ENCODE measurements at regions not wholly inside any gene's neighbourhood (a gene's known extent, or its start where the extent isn't known, plus 50 kb on each side); places are given as distances from the start of the nearest gene placed in this dataset.

DNA sequence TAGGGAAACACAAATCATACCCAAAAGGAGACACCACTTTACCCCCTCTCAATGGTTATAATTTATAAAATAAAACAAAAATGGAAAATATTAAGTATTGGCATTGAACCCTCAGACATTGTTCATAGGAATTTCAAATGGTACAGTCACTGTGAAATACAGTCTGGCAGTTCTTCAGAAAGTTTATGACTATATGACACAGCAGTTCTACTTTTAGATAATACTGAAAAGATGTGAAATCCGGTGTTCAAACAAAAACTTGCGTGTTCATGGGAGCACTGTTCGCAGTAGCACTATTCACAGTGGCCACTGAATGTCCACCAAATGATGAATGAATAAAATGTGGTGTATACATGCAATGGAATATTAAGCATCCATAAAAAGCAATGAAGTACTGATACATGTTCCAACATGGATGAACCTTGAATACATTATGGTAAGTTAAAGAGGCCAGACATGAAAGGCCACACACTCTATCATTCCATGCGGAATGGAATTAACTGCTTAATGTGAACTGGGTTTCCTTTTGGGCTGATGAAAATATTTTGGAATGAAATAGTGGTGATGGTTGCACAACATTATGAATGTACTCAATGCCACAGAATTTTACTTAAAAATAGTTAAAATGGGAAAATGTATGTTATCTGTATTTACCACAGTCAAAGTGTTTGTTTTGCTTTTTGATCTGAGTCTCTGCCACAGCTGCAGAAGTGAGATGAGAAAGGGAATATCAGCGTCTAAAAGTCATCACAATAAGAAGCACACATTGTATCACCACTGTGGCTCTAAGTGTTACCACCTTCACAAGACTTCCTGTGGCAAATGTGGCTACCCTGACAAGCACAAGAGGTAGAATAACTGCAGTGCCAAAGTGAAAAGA is 864.6 kb downstream of the SUCLG1 start:
- CTCF ChIA-PET: no interaction called here
- peaks cover under 1% of the 10 kb centered on the region for H3K9me3 Mint-ChIP-seq
- H3K4me3 Mint-ChIP-seq: no peak overlapping the region
- H3K36me3 Mint-ChIP-seq: no peaks in the 10 kb centered on the region
- no peaks in the 10 kb centered on the region for H3K4me1 Mint-ChIP-seq
- DNase-seq: no peak
- no peak overlapping the region for H3K27ac Mint-ChIP-seq
- no peaks in the 10 kb centered on the region for H3K27me3 Mint-ChIP-seq

DNA sequence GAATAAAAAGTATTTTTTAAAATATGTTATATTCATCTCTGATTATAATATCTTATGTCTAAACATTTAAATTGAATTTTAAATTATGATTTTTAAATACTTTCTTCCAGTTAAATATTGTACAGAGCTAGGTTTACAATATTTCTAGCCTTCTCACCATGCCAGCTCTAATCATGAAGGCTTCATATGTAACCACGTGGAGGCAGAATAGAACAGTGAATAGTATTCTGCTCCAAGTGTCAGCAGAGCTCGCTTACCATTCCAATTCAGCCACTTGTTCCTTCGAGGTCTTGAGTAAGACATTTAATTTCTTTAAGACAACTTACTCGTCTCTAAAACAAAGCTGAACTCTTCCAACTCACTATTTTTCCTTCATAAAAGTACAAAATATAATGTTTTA is 871.8 kb downstream of the SUCLG1 start:
- H3K9me3 Mint-ChIP-seq: no peaks in the 10 kb centered on the region
- H3K27me3 Mint-ChIP-seq: no peaks in the 10 kb centered on the region
- CTCF ChIA-PET: no interaction called here
- no peaks in the 10 kb centered on the region for H3K36me3 Mint-ChIP-seq
- no peak overlapping the region for H3K4me3 Mint-ChIP-seq
- no peaks in the 10 kb centered on the region for H3K4me1 Mint-ChIP-seq
- H3K27ac Mint-ChIP-seq: no peak overlapping the region
- no peak for DNase-seq

DNA sequence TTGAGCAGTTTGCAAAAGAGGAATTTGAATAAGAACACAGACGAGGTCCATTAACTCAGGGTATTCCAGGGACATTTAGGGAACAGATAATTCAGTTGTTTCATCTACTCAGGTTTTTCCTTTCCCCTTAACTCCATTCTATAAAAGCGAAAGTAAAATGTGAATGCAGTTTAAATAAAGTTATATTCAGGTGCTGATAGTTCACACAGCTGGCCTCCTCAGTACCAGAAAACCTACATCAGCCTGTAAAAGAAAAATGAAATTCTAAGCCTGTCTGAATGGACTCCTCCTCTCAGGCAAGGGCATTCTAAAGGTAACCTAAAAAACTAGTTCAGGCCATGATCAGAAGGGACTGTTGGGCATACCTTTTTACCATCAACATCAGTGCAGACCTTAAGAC is 873.8 kb downstream of the SUCLG1 start:
- no peak for DNase-seq
- H3K27me3 Mint-ChIP-seq: no peaks in the 10 kb centered on the region
- H3K36me3 Mint-ChIP-seq: no peaks in the 10 kb centered on the region
- H3K9me3 Mint-ChIP-seq: no peaks in the 10 kb centered on the region
- H3K27ac Mint-ChIP-seq: no peak overlapping the region
- no peak overlapping the region for H3K4me3 Mint-ChIP-seq
- no peaks in the 10 kb centered on the region for H3K4me1 Mint-ChIP-seq
- CTCF ChIA-PET: no interaction called here

DNA sequence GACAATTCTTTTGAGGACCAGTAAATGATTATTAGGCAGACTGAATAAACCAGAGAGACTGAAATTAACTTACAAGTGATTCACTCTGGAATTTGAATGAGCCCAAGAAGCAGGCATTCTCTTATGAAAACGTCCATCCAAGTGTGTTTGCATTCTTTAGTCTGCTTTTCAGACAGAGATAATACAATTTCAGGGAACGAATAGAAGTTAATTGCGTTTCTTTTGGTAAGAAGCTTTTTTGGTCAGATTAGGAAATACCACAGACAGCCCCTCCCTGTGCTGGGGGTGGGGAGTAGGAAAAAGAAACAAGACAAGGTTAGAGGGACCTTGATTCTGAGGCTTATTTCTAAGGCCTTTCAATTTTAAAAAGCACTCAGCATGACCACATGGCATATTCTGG is 874.4 kb downstream of the SUCLG1 start:
- no peak for DNase-seq
- Mint-ChIP-seq H3K4me3 (no peak overlapping the region), H3K27me3 (no peaks in the 10 kb centered on the region), H3K27ac (no peak overlapping the region), H3K36me3 (no peaks in the 10 kb centered on the region), H3K9me3 (no peaks in the 10 kb centered on the region), H3K4me1 (no peaks in the 10 kb centered on the region)
- CTCF ChIA-PET: no interaction called here

GRCh38 chr2:83582589-83582988 is 876.5 kb downstream of the SUCLG1 start:
- CTCF ChIA-PET: no interaction called here
- Mint-ChIP-seq H3K27ac (no peak overlapping the region), H3K27me3 (no peaks in the 10 kb centered on the region), H3K36me3 (no peaks in the 10 kb centered on the region), H3K4me1 (no peaks in the 10 kb centered on the region), H3K4me3 (no peak overlapping the region), H3K9me3 (no peaks in the 10 kb centered on the region)
- DNase-seq: no peak

GRCh38 chr2:83579507-83579906 is 879.6 kb downstream of the SUCLG1 start:
- no peak overlapping the region for H3K4me3 Mint-ChIP-seq
- no peaks in the 10 kb centered on the region for H3K36me3 Mint-ChIP-seq
- H3K4me1 Mint-ChIP-seq: no peaks in the 10 kb centered on the region
- H3K9me3 Mint-ChIP-seq: no peaks in the 10 kb centered on the region
- CTCF ChIA-PET: no interaction called here
- no peaks in the 10 kb centered on the region for H3K27me3 Mint-ChIP-seq
- no peak for DNase-seq
- H3K27ac Mint-ChIP-seq: no peak overlapping the region

- Mint-ChIP-seq H3K9me3 (no peaks in the 10 kb centered on the region), H3K4me3 (no peak overlapping the region), H3K4me1 (no peaks in the 10 kb centered on the region), H3K27me3 (no peaks in the 10 kb centered on the region), H3K36me3 (no peaks in the 10 kb centered on the region), H3K27ac (no peak overlapping the region)
- DNase-seq: no peak
- CTCF ChIA-PET: no interaction called here
Measured at GRCh38 chr2:83578405-83578804, 880.7 kb downstream of the SUCLG1 start.

DNA sequence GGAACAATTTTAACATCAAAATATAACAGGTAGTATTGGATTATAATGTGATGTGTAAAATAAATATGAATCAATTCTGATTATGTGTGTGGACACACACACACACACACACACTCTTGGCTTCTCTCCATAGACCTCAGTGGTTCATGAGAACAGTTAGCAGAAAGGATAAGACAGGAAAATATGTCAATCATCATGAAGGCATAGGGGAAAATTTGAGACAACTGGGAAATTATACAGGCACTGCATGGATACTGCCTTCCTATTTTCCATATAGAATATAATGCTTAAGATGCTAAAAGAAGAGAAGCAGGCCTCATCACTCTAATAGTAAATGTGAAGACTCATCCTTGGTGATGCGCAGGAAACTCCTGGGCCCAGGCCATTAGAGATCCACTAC is 884.5 kb downstream of the SUCLG1 start:
- DNase-seq: no peak
- H3K4me3 Mint-ChIP-seq: no peak overlapping the region
- H3K27ac Mint-ChIP-seq: no peak overlapping the region
- no peaks in the 10 kb centered on the region for H3K36me3 Mint-ChIP-seq
- H3K4me1 Mint-ChIP-seq: no peaks in the 10 kb centered on the region
- H3K27me3 Mint-ChIP-seq: no peaks in the 10 kb centered on the region
- H3K9me3 Mint-ChIP-seq: no peaks in the 10 kb centered on the region
- CTCF ChIA-PET: no interaction called here

GRCh38 chr2:83573060-83573459 is 886.0 kb downstream of the SUCLG1 start:
- no peak overlapping the region for H3K4me3 Mint-ChIP-seq
- H3K36me3 Mint-ChIP-seq: no peaks in the 10 kb centered on the region
- no peak for DNase-seq
- no peak overlapping the region for H3K27ac Mint-ChIP-seq
- H3K9me3 Mint-ChIP-seq: no peaks in the 10 kb centered on the region
- H3K4me1 Mint-ChIP-seq: no peaks in the 10 kb centered on the region
- no peaks in the 10 kb centered on the region for H3K27me3 Mint-ChIP-seq
- CTCF ChIA-PET: no interaction called here

- H3K27ac Mint-ChIP-seq: no peak overlapping the region
- H3K27me3 Mint-ChIP-seq: no peaks in the 10 kb centered on the region
- CTCF ChIA-PET: no interaction called here
Measured at GRCh38 chr2:83572400-83572799, 886.7 kb downstream of the SUCLG1 start.

DNA sequence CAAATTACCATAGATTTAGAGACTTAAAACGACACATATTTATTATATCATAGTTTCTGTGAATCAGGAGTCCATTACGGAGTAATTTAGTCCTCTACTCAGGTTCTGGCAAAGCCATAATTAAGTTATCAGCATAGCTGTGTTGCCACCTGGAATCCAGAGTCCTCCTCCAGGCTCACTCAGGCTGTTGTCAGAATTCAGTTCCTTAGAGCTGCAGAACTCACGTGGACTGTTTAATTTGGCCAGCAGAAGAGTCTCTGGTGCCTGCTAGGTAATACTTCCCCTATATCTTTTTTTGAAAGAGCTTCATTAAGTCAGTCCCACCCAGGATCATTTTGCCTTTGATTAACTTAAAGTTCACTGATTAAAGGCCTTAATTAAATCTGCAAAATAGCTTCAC is 891.5 kb downstream of the SUCLG1 start:
- H3K27me3 Mint-ChIP-seq: no peaks in the 10 kb centered on the region
- CTCF ChIA-PET: no interaction called here
- H3K4me1 Mint-ChIP-seq: no peaks in the 10 kb centered on the region
- H3K36me3 Mint-ChIP-seq: no peaks in the 10 kb centered on the region
- no peak overlapping the region for H3K4me3 Mint-ChIP-seq
- no peaks in the 10 kb centered on the region for H3K9me3 Mint-ChIP-seq
- H3K27ac Mint-ChIP-seq: no peak overlapping the region
- no peak for DNase-seq

More at GRCh38 chr2:83572400-83572799, 886.7 kb downstream of the SUCLG1 start:
- no peak overlapping the region for H3K4me3 Mint-ChIP-seq
- no peaks in the 10 kb centered on the region for H3K36me3 Mint-ChIP-seq
- H3K4me1 Mint-ChIP-seq: no peaks in the 10 kb centered on the region
- H3K9me3 Mint-ChIP-seq: no peaks in the 10 kb centered on the region
- DNase-seq: no peak

GRCh38 chr2:83565626-83566025 is 893.5 kb downstream of the SUCLG1 start:
- CTCF ChIA-PET: no interaction called here
- no peak for DNase-seq
- no peaks in the 10 kb centered on the region for H3K4me1 Mint-ChIP-seq
- H3K27ac Mint-ChIP-seq: no peak overlapping the region
- H3K27me3 Mint-ChIP-seq: no peaks in the 10 kb centered on the region
- no peak overlapping the region for H3K4me3 Mint-ChIP-seq
- no peaks in the 10 kb centered on the region for H3K9me3 Mint-ChIP-seq
- no peaks in the 10 kb centered on the region for H3K36me3 Mint-ChIP-seq

GRCh38 chr2:83565181-83565580 is 893.9 kb downstream of the SUCLG1 start:
- Mint-ChIP-seq H3K36me3 (no peaks in the 10 kb centered on the region), H3K4me1 (no peaks in the 10 kb centered on the region), H3K27me3 (no peaks in the 10 kb centered on the region), H3K4me3 (no peak overlapping the region), H3K9me3 (no peaks in the 10 kb centered on the region), H3K27ac (no peak overlapping the region)
- DNase-seq: no peak
- CTCF ChIA-PET: no interaction called here

GRCh38 chr2:83561592-83561991 is 897.5 kb downstream of the SUCLG1 start:
- Mint-ChIP-seq H3K9me3 (peaks cover 11% of the 10 kb centered on the region), H3K36me3 (no peaks in the 10 kb centered on the region), H3K4me3 (no peak overlapping the region), H3K4me1 (no peaks in the 10 kb centered on the region), H3K27me3 (no peaks in the 10 kb centered on the region), H3K27ac (no peak overlapping the region)
- CTCF ChIA-PET: no interaction called here
- no peak for DNase-seq

- CTCF ChIA-PET: no interaction called here
- Mint-ChIP-seq H3K36me3 (no peaks in the 10 kb centered on the region), H3K9me3 (no peaks in the 10 kb centered on the region), H3K4me3 (no peak overlapping the region), H3K27me3 (no peaks in the 10 kb centered on the region), H3K4me1 (no peaks in the 10 kb centered on the region), H3K27ac (no peak overlapping the region)
- no peak for DNase-seq
Measured at GRCh38 chr2:83536556-83536955, 922.5 kb downstream of the SUCLG1 start.

DNA sequence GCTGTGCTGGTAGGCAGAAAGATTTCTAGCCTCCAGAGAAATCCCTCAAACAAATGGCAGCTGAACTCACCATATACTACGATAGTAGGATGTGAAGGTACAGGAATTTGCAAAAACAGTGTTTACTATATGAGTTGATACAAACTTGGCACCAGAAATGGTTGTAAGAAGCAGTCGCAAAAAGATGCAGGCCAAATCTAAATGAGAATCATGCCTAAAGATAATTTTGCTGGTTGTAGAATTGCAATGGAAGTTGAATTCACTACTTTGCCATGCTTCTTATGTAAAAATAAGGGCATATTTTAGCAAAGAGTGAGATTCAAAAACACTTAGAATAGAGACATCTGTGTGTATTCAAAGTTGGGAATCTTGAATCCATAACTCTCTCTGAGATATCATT is 924.7 kb downstream of the SUCLG1 start:
- no peaks in the 10 kb centered on the region for H3K9me3 Mint-ChIP-seq
- no peaks in the 10 kb centered on the region for H3K27me3 Mint-ChIP-seq
- CTCF ChIA-PET: no interaction called here
- no peaks in the 10 kb centered on the region for H3K36me3 Mint-ChIP-seq
- DNase-seq: no peak
- H3K4me3 Mint-ChIP-seq: no peak overlapping the region
- H3K27ac Mint-ChIP-seq: no peak overlapping the region
- H3K4me1 Mint-ChIP-seq: no peaks in the 10 kb centered on the region
